GM21390 (cell line): ENCODE measurements at regions not wholly inside any gene's neighbourhood (a gene's known extent, or its start where the extent isn't known, plus 50 kb on each side); places are given as distances from the start of the nearest gene placed in this dataset.
"Not testable (repeated sequence)": the region's sequence is repeated elsewhere in the genome, so short reads cannot be mapped to it uniquely, and the experiment has no call there.

ENCODE experiments used
- ATAC-seq: cut with Tn5 transposase; IDR thresholded peaks from one replicate; pipeline ENCODE4 v1.9.1; 2021; ENCODE audit not compliant: unreplicated experiment

DNA sequence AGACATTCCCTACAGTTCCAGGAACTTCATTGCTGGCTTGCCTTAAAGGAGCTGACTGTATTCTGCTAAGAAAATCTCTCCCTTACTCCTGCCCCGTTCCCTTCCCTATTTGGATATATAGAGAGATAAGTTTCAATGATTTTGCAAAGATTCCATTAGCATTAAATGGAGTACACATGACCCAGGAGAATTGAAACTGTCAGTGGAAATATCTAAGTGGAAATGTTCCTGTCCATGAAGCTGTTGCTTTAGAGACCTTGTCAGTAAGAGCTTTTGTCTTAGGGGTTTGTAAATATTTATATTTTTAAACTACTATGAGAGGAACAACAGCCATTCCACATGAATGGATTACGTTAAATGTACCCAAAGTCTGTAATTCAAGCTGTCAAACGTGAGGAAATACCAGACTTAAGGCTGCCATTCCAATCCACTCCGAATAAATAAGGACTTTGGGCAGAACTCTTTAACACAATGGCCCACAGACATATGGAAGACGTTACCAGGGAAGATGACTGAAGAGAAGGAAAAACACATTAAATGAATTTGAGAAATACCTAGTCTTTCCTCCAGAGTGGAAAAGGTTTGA lies 387.1 kb upstream of the PAPPA start:
- ATAC-seq: no peak

DNA sequence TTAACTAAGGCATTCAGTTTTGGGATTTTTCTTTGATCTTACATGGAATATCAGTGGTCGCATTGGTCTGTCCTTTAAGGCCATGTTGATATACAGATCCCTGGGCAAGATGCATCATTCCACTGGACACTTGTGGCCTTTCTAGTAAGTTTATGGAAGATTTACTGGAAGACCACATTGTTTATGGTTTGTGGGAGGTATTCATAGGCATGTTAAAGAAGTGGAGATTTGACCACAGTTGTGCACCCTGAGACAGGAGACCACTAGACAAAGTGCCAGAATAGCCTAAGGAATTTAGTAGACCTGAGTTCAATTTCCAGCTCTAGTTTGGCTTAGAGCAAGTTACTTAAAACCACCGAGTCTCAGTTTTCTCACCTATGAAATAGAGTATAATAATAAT lies 383.1 kb upstream of the PAPPA start:
- no peak for ATAC-seq

- no peak for ATAC-seq
Measured at GRCh38 chr9:115775659-115776058, 377.9 kb upstream of the PAPPA start.

- no peak for ATAC-seq
Measured at GRCh38 chr9:115777610-115778009, 376.0 kb upstream of the PAPPA start.

DNA sequence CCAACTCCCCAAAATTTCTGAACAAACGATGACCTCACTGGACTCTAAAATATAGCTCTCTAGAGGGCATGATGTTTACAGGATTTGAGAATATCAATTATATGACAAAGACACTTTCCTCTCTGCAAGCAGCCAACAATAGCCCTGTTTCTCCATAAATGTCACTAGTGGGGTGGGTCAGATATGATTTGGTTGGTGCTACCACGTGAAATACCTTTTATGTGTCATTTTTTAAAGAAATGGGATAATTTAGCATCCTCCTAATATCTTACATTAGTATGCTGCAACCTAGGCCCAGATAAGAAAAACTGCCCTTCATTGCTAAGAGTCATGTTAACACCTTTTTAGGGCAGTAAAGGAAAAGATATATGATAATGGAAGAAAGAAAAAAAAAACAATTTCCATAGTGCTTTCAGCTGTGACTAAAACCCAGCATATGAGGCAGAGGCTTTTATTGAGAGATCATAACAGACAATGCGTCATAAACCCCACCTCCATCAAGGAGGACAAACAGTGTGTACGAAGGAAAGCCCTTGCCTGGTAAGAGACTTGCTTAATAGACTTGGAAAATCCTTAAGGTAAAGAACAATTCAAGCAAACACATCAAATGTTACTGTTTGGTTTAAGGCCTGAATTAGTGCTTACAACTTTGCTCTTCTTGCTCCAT lies 372.4 kb upstream of the PAPPA start:
- no peak for ATAC-seq

DNA sequence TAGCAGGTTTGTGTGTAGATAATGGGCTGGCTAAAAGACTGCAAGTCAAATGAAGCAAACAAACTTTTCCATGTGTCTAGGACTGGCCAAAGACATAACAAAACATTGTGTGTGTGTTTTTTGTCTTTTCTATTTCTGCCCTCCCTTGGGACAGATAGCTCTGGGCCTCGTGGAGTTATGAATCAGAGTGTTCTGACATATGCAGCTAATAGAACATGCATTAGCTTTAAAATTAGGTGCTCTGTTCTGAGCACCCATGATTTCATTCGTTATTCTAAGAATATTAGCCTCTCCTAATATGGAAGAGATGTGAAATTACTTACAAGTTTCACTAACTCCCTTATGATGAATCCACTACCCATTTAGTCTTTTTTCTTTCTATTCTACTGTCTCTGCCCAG lies 367.3 kb upstream of the PAPPA start:
- no peak for ATAC-seq

DNA sequence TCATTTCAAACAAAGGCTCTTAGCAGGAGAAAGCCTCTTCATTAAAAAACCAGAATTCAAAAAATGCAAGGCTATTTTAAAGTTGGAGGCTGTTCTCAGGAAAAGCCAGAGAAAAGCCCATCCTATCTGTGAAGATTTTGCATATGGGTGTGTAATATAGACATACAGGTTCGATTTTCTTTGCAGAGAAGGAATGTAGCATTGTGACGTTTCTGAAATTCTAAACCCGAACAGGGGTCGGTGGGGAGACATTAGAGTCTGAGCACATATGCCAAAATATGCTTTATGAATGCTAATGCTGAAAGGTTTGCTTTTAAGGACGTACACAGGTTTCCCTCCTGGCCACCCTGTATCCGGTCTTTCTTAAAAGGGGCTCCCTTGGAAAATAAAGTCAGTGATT lies 363.1 kb upstream of the PAPPA start:
- no peak for ATAC-seq

GRCh38 chr9:115794921-115795475 lies 358.6 kb upstream of the PAPPA start:
- ATAC-seq: no peak

- ATAC-seq: no peak
Measured at GRCh38 chr9:115799734-115800133, 353.9 kb upstream of the PAPPA start.

DNA sequence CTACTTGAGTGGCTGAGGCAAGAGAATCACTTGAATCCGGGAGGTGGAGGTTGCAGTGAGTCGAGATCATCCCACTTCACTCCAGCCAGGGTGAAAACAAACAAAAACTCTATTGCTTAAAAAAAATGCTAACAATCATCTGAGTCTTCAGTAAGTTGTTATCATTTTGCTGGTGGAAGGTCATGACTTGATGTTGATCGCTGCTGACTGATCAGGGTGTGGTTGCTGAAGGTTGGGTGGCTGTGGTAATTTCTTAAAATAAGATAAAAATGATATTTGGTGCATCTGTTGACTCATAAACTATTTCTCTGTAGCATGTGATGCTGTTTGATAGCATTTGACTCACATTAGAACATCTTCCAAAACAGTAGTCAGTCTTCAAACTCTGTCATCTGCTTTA lies 349.4 kb upstream of the PAPPA start:
- no peak for ATAC-seq

DNA sequence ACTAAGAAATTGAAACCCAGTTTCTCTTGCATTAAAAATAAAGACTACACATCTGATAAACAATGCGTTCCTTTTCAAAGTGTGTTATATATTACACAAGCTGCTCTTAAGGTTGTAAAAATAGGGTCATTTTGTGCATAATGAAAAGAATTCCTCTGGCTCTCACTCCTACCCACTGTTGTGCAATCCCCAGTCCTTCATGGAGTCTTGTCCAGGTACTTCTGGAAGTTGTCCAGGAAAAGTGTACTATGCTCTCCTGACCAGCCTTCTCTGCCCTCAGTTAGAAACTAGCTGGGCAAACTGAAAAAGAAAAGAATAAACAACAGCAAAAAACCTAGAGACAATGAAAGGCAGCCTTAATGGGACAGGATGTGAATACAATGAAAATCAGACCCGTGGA lies 345.5 kb upstream of the PAPPA start:
- no peak for ATAC-seq

DNA sequence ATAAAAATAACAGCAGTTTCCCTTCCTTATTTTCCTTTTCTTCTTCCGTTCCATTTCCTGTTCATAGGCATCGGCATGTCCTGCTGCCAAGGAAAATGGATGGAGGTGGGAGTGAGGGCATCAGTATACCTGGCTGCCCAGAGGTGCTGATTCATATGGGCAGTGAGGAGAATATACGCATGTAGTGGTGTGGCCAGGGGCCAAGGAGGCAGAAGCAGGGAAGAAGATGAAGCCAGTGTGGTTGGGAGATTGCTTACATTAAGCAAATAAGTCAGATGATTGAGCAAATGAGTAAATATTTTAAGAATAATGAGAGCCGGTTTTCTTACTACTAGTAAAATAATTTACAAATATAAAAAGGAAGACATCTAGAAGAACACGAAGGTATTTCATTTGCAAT lies 344.9 kb upstream of the PAPPA start:
- ATAC-seq: no peak

DNA sequence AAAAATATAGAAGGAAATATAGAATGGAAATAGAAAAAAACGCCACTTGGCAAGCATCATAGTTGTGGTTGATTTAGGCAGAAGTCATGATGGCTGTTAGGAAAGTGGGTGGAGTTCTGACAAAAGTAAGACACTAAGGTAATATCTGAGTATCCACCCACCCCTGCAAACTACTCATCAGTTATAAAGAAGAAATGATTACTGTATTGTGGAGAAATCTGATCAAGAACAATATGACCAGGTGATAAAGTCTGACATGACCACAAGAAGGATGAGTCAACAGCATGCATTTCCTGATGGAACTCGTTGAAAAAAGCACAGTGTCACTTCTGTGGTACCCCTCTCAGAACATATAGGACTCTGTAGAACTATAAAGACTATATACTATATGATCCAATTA lies 343.4 kb upstream of the PAPPA start:
- no peak for ATAC-seq

DNA sequence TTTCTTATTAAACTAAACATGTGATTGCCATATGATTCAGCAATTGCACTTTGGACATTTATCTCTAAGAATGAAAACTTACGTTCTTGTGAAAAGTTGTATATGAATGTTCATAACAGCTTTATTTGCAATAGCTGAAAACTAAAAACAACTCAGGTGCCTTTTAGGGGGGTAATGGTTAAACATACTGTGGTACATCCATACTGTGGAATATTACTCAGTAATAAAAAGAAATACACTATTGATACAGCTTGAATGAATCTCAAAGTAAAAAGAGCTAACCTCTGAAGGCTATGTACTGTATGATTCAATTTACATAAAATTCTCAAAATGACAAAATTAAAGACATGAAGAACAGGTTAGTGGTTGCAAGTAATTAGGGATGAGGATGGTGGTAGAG lies 339.5 kb upstream of the PAPPA start:
- no peak for ATAC-seq

GRCh38 chr9:115815786-115816185 lies 337.8 kb upstream of the PAPPA start:
- no peak for ATAC-seq

DNA sequence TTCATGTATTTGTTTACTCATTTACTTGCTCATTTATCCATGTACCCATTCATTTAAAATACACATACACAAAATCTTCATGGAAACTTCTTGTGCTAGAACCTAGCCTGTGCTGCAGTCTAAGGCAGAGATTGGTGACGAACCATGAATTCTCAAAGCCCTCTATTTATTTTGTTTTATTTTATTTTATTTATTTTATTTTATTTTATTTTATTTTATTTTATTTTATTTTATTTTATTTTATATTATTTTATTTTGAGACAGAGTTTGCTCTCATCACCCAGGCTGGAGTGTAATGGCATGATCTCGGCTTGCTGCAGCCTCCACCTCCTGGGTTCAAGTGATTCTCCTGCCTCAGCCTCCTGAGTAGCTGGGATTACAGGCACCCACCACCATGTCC lies 334.9 kb upstream of the PAPPA start:
- ATAC-seq: not testable (repeated sequence)

DNA sequence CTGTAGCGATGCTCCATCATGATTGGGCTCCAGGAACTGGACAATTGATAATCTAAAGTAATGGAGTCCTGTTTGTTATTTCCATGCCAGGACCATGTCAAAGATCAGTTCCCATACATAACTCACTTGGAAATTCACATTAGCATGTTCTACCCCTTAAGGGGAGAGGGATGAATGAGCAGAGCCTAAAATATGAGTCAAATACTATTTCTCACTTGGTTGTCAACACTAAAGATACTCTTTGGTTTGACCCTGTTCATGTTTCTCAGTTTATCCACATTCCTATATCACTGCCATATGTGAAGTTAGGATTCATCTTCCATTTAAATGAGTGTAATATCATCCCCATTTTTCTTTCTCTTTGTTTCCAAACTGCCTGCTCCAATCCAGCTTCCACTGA lies 321.6 kb upstream of the PAPPA start:
- no peak for ATAC-seq

GRCh38 chr9:115837618-115838017 lies 316.0 kb upstream of the PAPPA start:
- no peak for ATAC-seq

GRCh38 chr9:115838417-115838816 lies 315.2 kb upstream of the PAPPA start:
- no peak for ATAC-seq

DNA sequence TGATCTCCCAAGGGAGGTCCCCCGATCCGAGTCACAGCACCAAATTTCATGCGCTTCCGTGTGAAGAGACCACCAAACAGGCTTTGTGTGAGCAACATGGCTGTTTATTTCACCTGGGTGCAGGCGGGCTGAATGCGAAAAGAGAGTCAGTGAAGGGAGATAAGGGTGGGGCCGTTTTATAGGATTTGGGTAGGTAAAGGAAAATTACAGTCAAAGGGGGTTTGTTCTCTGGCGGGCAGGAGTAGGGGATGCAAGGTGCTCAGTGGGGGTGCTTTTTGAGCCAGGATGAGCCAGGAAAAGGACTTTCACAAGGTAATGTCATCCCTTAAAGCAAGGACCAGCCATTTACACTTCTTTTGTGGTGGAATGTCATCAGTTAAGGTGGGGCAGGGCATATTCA lies 309.2 kb upstream of the PAPPA start:
- not testable (repeated sequence) for ATAC-seq

DNA sequence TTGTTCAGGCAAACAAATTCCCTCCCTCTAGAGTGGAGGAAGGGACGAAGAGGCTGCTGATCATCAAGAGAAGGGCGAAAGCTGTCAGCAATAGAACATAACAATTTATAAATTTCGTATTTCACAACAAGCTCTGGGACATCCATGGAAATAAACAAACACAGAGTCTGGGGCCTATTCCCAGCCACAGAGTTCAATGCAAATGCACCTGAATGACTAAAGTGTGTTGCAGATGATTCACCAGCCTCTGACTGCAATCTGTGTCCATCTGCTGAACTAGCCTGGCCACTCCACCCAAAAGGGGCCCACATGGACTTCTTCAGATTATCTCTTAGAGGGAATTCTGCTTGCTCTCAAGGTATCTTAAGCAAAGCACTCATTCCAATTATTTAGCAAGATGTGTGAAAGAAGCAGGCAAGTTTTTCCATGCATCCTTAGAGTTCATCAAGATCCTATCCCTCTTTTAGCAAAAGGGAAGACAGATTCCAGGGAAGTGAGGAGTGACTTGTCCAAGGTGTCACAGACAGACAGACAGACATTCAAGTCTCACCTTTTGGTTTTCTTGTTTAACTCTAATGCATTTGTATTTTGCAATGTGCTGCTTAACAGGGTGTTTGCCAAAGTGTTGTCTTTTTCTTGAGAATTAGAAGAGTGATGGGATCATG lies 307.8 kb upstream of the PAPPA start:
- no peak for ATAC-seq

- ATAC-seq: no peak
Measured at GRCh38 chr9:115847216-115847615, 306.4 kb upstream of the PAPPA start.
